ENCODE measurements at regions not wholly inside any gene's neighbourhood (a gene's known extent, or its start where the extent isn't known, plus 50 kb on each side); places are given as distances from the start of the nearest gene placed in this dataset.

DNA sequence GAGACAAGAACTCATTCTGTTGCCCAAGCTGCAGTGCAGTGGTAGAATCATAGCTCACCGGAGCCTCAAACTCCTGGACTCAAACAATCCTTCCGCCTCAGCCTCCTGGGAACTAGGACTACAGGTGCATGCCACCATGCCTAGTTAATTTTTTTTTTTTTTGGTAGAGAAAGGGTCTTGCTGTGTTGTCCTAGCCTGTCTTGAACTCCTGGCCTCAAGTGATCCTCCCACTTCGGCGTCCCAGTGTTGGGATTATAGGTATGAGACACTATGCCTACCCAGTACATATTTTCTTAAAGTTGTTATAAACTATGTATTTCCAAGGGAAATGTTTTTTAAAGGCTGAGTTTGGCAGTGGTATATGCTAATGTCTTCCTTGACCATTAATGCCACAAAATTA is 412.6 kb downstream of the KLF12 start:
- POLR2A ChIA-PET (ENCODE audit: unreplicated experiment) = no interaction called here
- no CpG with 5 or more reads among the region's 4 CpGs for WGBS, 2 experiments (ENCODE audit: extremely low coverage in 2 of 2, insufficient read length in 1 of 2)

More for the DNA sequence above, 412.6 kb downstream of the KLF12 start:
- no peak overlapping the region for H3K4ac ChIP-seq (ENCODE audit: low read depth, low read length)
- no peak overlapping the region for H2BK120ac ChIP-seq (ENCODE audit: low read depth, low read length)
- H3K9me1 ChIP-seq (ENCODE audit: insufficient read depth, low read length) = peaks cover 6% of the 10 kb centered on the region; the same call in 1 of the 2 replicates
- H3K9me3 ChIP-seq (ENCODE audit: control insufficient read depth, insufficient read depth, low read length) = no peaks in the 10 kb centered on the region
- no peaks in the 10 kb centered on the region for H3K27me3 ChIP-seq (ENCODE audit: control insufficient read depth, insufficient read depth, low read length)
- no peak overlapping the region for H3K56ac ChIP-seq (ENCODE audit: extremely low read depth, insufficient read depth, low read length)
- DNase-seq (no peak), ATAC-seq (ENCODE audit: low read depth) (no peak; the same call in 1 of the 2 replicates)
- H2AK9ac ChIP-seq (replicated peaks; ENCODE audit: low read depth, low read length, poor library complexity) = no peak overlapping the region
- no peaks in the 10 kb centered on the region; the same call in 1 of the 2 replicates for H3K4me1 ChIP-seq (ENCODE audit: control insufficient read depth, insufficient read depth, low read length)
- H3K27ac ChIP-seq (ENCODE audit: insufficient read depth, low read length) = no peak overlapping the region
- no peak overlapping the region for H2AFZ ChIP-seq (replicated peaks; ENCODE audit: low read length, poor library complexity)
- no peak overlapping the region for H3K9ac ChIP-seq (ENCODE audit: low read depth, low read length)
- no peak overlapping the region for H3K4me2 ChIP-seq (ENCODE audit: low read depth, low read length)
- H3K14ac ChIP-seq (replicated peaks; ENCODE audit: low read depth, low read length) = no peak overlapping the region
- H4K20me1 ChIP-seq (ENCODE audit: insufficient read depth, low read length) = no peaks in the 10 kb centered on the region; the same call in 1 of the 2 replicates
- H3K36me3 ChIP-seq (ENCODE audit: control insufficient read depth, insufficient read depth, low read length) = no peaks in the 10 kb centered on the region
- intact Hi-C loops (cut with micrococcal nuclease) (loop anchor here (5.0 kb wide), 1 partner anchor 1536 kb away; no protein-coding TSS in a partner anchor), dilution Hi-C loops (cut with HindIII; ENCODE audit: low sequenced_read_pairs, unreplicated experiment) (no loop called here), in situ Hi-C loops (cut with MboI; ENCODE audit: low sequenced_read_pairs) (loop anchor here (25.0 kb wide), 1 partner anchor 909 kb away; no protein-coding TSS in a partner anchor)
- no peak overlapping the region for H4K8ac ChIP-seq (ENCODE audit: low read depth in 2 of 2, low read length in 2 of 2)
- no peak overlapping the region for H2BK5ac ChIP-seq (ENCODE audit: low read depth, low read length, poor library complexity, severe bottlenecking)
- H3K18ac ChIP-seq (ENCODE audit: low read depth, low read length) = no peak overlapping the region
- H2AK5ac ChIP-seq (ENCODE audit: low read depth, low read length) = no peak overlapping the region
- peaks cover 6 to 10% of the 10 kb centered on the region in 2 experiments; a peak in 2 of 4 replicates for H3K79me1 ChIP-seq (ENCODE audit: low read depth in 1 of 2, low read length in 2 of 2)
- no peak overlapping the region for H3K4me3 ChIP-seq (ENCODE audit: insufficient read depth, low read depth, low read length)
- TF ChIP-seq CTCF (conservative IDR thresholded peaks at IDR 0.05; ENCODE audit: low read depth, low read length) = no peak
- TF ChIP-seq POLR2A (IDR thresholded peaks at IDR 0.05; ENCODE audit: low read depth, low read length) = no peak
- no peak for TF ChIP-seq NFE2L2 (IDR thresholded peaks at IDR 0.05; ENCODE audit: low read depth, low read length)
- TF ChIP-seq SMC3 (IDR thresholded peaks at IDR 0.05; ENCODE audit: low read depth, low read length) = no peak
- no peak for TF ChIP-seq CEBPB (IDR thresholded peaks at IDR 0.05; ENCODE audit: low read depth, low read length)
- no peak for TF ChIP-seq RFX5 (IDR thresholded peaks at IDR 0.05; ENCODE audit: low read depth, low read length)
- TF ChIP-seq BHLHE40 (IDR thresholded peaks at IDR 0.05; ENCODE audit: low read depth, low read length) = no peak
- no peak for TF ChIP-seq CHD1 (IDR thresholded peaks at IDR 0.05; ENCODE audit: low read depth, low read length)
- TF ChIP-seq MAZ (IDR thresholded peaks at IDR 0.05; ENCODE audit: borderline replicate concordance, low read depth, low read length) = no peak
- TF ChIP-seq USF2 (IDR thresholded peaks at IDR 0.05; ENCODE audit: low read depth, low read length) = no peak
- no peak for TF ChIP-seq MAFK (IDR thresholded peaks at IDR 0.05; ENCODE audit: low read depth, low read length)
- TF ChIP-seq RAD21 (IDR thresholded peaks at IDR 0.05; ENCODE audit: low read length) = no peak
- TF ChIP-seq ELK1 (IDR thresholded peaks at IDR 0.05; ENCODE audit: borderline replicate concordance, low read depth, low read length) = no peak
- TF ChIP-seq RCOR1 (IDR thresholded peaks at IDR 0.05; ENCODE audit: insufficient replicate concordance, low read length) = no peak
- no peak for TF ChIP-seq MXI1 (IDR thresholded peaks at IDR 0.05; ENCODE audit: borderline replicate concordance, low read depth, low read length)
- no peak for TF ChIP-seq FOS (IDR thresholded peaks at IDR 0.05; ENCODE audit: low read depth, low read length)
- CTCF ChIA-PET = interaction anchor here (0.6 kb wide), 1 partner anchor 18 kb away, joined by 5 read pairs; no protein-coding TSS in a partner anchor
- no peak overlapping the region for H4K91ac ChIP-seq (ENCODE audit: insufficient read depth, low read depth, low read length)
- H3K23ac ChIP-seq (ENCODE audit: low read depth, low read length) = no peak overlapping the region
- H4K5ac ChIP-seq (ENCODE audit: low read depth, low read length) = no peak overlapping the region
- no peak overlapping the region for H2BK20ac ChIP-seq (ENCODE audit: low read depth, low read length)
- H2BK15ac ChIP-seq (ENCODE audit: low read depth, low read length) = no peak overlapping the region
- no TSS peak for BruUV-seq (replicated peaks)
